ENCODE measurements at regions not wholly inside any gene's neighbourhood (a gene's known extent, or its start where the extent isn't known, plus 50 kb on each side); places are given as distances from the start of the nearest gene placed in this dataset.

- TF ChIP-seq CTCF (IDR thresholded peaks at IDR 0.05): no peak
Measured at GRCh38 chr18:24731158-24731557, 270.7 kb downstream of the HRH4 start.

GRCh38 chr18:24731981-24732380 is 271.5 kb downstream of the HRH4 start:
- TF ChIP-seq CTCF (IDR thresholded peaks at IDR 0.05): no peak

GRCh38 chr18:24734058-24734457 is 273.6 kb downstream of the HRH4 start:
- TF ChIP-seq CTCF (IDR thresholded peaks at IDR 0.05): peak; percentile 62

GRCh38 chr18:24735624-24736231 is 275.3 kb downstream of the HRH4 start:
- TF ChIP-seq CTCF (IDR thresholded peaks at IDR 0.05): no peak

- TF ChIP-seq CTCF (IDR thresholded peaks at IDR 0.05): no peak
Measured at GRCh38 chr18:24736662-24737330, 276.4 kb downstream of the HRH4 start.

- TF ChIP-seq CTCF (IDR thresholded peaks at IDR 0.05): no peak
Measured at GRCh38 chr18:24740829-24741228, 280.4 kb downstream of the HRH4 start.

GRCh38 chr18:24741321-24741720 is 280.9 kb downstream of the HRH4 start:
- no peak for TF ChIP-seq CTCF (IDR thresholded peaks at IDR 0.05)

All from LNCAP (cell line).